KOPT-K1 (cell line): ENCODE measurements at regions not wholly inside any gene's neighbourhood (a gene's known extent, or its start where the extent isn't known, plus 50 kb on each side); places are given as distances from the start of the nearest gene placed in this dataset.
"Not testable (repeated sequence)": the region's sequence is repeated elsewhere in the genome, so short reads cannot be mapped to it uniquely, and the experiment has no call there.

ENCODE experiments used
- H3K27ac ChIP-seq: fragments of 200-600 bp; sonication (generic); 2 replicates; pipeline ENCODE4 v1.5.1; 2016; ENCODE audit warnings: antibody characterized with exemption, mild to moderate bottlenecking, low read depth, low read length; ENCODE audit not compliant: poor library complexity, severe bottlenecking
- H3K36me3 ChIP-seq: fragments of 200-600 bp; sonication (generic); 2 replicates; pipeline ENCODE4 v1.5.1; 2017; ENCODE audit warnings: antibody characterized with exemption, mild to moderate bottlenecking, low read length, moderate library complexity; ENCODE audit not compliant: insufficient read depth
- H3K9me3 ChIP-seq: fragments of 200-600 bp; sonication (generic); 2 replicates; pipeline ENCODE4 v1.5.1; 2017; ENCODE audit warnings: antibody characterized with exemption, low read length, mild to moderate bottlenecking; ENCODE audit not compliant: insufficient read depth, poor library complexity, severe bottlenecking

DNA sequence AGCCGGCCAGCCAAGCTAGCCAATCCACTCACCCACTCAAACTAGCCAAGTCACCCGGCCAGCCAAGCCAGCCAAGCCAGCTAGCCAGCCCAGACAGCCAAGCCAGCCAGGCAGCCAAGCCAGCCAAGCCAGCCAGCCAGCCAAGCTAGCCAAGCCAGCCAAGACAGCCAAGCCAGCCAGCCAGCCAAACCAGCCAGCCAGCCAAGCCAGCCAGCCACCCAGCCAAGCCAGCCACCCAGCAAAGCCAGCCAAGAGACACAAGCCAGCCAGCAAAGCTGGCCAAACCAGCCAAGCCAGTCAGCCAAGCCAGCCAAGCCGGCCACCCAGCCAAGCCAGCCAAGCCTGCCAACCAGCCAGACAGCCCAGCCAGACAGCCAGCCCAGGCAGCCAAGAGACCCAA, 322.2 kb upstream of the PLGLB2 start:
- H3K36me3 ChIP-seq, H3K27ac ChIP-seq, H3K9me3 ChIP-seq: not testable (repeated sequence)

DNA sequence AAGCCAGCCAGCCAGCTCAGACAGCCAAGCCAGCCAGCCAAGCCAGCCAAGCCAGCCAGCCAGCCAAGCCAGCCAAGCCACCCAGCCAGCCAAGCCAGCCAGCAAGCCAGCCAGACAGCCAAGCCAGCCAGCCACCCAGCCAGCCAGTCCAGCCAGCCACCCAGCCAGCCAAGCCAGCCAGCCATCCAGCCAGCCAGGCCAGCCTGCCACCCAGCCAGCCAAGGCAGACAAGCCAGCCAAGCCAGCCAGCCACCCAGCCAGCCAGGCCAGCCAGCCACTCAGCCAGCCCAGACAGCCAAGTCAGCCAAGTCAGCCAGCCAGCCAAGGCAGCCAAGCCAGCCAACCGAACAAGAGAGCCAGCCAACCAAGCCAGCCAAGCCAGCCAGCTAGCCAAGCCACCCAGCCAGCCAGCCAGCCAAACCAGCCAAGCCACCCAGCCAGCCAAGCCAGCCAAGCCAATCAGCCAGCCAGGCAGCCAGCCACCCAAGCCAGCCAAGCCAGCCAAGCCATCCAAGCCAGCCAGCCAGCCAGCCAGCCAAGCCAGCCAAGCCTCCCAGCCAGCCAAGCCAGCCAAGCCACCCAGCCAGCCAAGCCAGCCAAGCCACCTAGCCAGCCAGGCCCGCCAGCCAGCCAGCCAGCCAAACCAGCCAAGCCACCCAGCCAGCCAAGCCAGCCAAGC, 319.3 kb upstream of the PLGLB2 start:
- not testable (repeated sequence) for H3K27ac ChIP-seq, H3K36me3 ChIP-seq, H3K9me3 ChIP-seq

DNA sequence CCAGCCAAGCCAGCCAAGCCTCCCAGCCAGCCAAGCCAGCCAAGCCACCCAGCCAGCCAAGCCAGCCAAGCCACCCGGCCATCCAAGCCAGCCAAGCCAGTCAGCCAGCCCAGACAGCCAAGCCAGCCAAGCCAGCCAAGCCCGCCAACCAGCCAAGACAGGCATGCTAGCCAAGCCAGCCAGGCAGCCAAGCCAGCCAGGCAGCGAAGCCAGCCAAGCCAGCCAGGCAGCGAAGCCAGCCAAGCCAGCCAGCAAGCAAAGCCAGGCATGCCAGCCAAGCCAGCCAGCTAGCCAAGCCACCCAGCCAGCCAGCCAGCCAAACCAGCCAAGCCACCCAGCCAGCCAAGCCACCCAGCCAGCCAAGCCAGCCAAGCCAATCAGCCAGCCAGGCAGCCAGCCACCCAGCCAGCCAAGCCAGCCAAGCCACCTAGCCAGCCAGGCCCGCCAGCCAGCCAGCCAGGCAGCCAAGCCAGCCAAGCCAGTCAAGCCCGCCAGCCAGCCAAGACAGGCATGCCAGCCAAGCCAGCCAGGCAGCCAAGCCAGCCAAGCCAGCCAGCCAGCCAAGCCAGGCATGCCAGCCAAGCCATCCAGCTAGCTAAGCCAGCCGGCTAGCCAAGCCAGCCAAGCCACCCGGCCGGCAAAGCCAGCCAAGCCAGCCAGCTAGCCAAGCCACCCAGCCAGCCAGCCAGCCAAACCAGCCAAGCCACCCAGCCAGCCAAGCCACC, 318.5 kb upstream of the PLGLB2 start:
- H3K27ac ChIP-seq, H3K36me3 ChIP-seq, H3K9me3 ChIP-seq: not testable (repeated sequence)

DNA sequence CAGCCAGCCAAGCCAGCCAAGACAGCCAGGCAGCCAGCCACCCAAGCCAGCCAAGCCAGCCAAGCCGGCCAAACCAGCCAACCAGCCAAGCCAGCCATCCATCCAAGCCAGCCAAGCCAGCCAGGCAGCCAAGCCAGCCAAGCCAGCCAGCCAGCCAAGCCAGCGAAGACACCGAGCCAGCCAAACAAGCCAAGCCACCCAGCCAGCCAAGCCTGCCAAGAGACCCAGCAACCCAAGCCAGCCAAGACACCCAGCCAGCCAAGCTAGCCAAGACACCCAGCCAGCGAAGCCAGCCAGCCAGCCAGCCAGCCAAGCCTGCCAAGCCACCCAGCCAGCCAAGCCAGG, 318.0 kb upstream of the PLGLB2 start:
- H3K36me3 ChIP-seq, H3K9me3 ChIP-seq, H3K27ac ChIP-seq: not testable (repeated sequence)

DNA sequence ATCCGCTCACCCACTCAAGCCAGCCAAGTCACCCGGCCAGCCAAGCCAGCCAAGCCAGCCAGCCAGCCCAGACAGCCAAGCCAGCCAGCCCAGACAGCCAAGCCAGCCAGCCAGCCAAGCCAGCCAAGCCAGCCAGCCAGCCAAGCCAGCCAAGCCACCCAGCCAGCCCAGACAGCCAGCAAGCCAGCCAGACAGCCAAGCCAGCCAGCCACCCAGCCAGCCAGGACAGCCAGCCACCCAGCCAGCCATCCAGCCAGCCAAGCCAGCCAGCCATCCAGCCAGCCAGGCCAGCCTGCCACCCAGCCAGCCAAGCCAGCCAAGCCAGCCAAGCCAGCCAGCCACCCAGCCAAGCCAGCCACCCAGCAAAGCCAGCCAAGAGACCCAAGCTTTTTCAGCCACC, 316.8 kb upstream of the PLGLB2 start:
- not testable (repeated sequence) for H3K36me3 ChIP-seq, H3K9me3 ChIP-seq, H3K27ac ChIP-seq

DNA sequence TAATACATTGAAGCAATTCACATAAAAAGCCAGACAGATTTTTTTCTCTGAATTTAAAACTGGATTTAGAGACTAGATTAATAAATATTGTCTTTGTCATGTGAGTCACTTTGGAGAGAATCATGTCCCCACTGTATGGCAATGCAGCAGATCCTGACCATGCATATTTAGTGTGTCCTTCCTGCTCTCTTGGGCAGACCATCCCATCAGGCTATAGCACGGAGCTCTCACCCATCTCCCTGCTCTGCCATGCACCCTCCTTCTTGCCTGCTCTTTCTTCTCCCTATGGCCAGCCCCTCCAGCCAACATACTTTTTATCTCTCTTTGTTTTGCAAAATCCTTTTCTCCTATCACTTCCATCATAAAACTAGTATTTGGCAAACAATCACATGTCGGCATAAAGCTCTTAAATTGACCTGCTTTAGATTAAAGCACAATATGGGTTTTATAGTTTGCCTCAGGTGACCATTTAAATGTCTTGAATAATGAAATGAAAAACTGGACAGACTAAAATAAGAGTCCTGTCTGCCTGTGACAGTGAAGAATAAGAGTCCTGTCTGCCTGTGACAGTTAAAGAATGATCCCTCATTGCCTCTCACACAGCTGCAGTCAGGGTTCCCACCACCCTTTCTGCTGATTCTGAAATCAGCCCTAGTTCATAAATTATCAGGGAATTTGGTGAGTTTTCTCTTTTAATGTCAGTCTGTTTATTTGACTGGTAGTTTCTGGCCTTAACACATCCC, 315.0 kb upstream of the PLGLB2 start:
- H3K27ac ChIP-seq: not testable (repeated sequence)

DNA sequence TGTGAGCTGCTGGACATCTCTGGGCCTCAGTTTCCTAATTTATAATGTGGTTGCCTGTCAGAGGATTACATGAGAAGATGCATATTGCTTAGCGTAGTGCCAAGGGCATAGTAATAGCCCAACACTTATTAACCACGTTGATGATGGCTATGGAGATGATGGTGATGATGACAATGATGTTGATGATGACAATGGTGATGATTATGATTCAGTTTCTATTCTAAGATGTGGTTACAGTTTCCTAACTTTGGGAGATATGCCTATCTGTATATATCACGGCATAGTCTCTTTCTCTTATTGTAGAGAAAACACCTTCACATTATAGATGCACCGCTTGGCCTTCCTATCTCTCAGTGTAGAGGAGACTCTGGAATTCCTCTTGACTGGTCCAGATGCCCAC, 311.9 kb upstream of the PLGLB2 start:
- H3K9me3 ChIP-seq, H3K27ac ChIP-seq, H3K36me3 ChIP-seq: not testable (repeated sequence)

More for the DNA sequence above, 315.0 kb upstream of the PLGLB2 start:
- H3K9me3 ChIP-seq, H3K36me3 ChIP-seq: not testable (repeated sequence)

DNA sequence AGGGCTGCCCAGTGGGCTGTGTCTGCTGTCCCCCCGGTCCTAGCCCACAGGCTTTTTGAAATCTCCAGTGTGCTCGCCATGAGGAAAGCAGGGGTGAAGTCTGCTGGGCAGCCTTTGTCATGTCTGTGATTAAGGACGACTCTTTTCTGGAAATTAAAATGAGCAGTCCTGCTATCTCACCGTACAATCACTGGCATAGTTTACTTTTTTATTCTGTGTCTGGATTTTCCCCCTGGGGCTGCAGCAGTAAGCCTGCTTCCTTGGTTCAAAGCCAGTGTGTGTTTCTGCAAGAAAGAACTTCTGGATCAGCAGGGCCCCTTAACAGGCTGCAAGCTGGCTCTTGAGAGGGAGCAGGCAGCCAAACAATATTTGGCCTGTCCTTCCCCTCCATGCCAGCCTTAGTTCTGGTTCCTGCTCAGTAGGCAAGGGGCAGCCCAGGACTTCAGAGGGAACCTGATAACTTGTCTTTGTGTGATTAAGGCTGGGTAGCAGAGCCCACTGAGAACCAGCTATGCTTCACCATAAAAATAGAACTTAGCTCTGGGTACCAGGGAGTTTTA, 310.1 kb upstream of the PLGLB2 start:
- not testable (repeated sequence) for H3K9me3 ChIP-seq, H3K27ac ChIP-seq, H3K36me3 ChIP-seq

DNA sequence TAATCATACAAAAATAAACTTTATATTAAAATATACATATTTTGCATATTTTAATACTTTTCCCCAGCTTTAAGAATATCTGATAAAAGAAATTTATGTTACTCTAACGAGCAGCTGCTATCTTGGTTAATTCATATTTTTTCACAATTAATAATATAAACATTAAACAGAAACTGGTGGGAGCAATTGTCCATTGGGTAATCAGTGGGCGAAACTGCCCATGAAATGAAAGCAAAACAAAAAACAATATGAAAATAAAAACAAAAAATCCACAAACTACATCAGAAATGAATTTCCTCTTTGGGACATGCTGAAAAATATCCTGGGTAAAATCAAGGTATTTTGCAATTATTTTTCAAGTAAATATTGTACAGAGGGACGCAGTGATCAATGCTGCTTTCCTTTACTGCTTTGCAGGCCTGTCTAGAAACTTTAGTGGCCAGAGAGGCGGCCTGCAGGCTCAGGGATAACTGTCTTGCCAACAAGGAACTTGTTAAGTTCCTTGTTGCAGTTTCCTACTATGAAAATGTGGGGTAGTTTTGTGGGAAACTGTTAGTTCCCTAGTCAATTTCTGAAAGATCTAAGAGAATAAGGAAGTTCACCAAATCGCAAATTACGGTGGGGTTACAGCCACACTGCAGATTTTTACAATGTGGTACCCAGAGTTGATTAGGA, 309.0 kb upstream of the PLGLB2 start:
- not testable (repeated sequence) for H3K27ac ChIP-seq

DNA sequence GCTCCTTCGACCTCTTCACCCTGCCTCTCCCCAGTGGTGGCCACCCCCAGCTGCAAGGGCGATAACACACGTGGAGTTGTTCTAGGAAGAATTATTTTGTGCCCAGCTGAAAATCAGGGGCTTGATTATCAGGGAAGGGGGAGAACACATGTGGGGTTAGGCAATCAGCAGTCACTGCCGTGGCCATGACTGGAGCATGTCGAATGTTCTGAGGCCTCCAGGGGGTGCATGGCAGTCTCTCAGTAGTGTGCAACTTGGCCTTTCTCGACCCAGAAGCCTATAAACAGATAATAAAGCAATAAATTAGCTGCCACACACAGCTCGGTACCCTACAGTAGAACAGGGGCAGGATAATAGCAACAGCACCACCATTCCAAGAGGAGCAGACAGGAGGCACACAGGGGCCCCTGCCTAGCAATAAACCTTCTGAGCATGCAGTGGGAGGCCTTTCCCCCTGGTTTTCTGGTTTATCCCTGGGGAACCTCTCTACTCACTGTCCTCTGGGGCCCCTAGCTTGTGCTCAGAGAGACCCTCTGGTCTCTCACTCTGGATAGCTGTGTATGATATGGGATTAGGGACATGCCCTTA, 308.2 kb upstream of the PLGLB2 start:
- H3K36me3 ChIP-seq, H3K9me3 ChIP-seq, H3K27ac ChIP-seq: not testable (repeated sequence)

More for the DNA sequence above, 309.0 kb upstream of the PLGLB2 start:
- H3K9me3 ChIP-seq, H3K36me3 ChIP-seq: not testable (repeated sequence)

DNA sequence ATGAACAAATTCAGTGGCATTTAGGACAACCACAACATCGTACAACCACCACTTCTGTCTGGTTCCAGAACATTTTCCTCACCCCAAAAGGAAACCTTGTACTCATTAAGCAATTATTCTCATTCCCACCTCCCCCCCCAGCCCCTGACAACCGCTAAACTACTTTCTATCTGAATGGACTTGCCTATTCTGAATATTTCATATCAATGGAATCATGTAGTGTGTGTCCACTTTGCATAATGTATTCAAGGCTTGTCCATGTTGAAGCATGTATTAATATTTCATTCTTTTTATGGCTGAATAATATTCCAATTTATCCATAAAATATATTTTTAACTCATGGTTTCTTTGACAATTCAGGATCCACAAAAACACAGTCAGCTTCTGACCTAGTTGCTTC, 307.2 kb upstream of the PLGLB2 start:
- not testable (repeated sequence) for H3K36me3 ChIP-seq, H3K27ac ChIP-seq, H3K9me3 ChIP-seq

DNA sequence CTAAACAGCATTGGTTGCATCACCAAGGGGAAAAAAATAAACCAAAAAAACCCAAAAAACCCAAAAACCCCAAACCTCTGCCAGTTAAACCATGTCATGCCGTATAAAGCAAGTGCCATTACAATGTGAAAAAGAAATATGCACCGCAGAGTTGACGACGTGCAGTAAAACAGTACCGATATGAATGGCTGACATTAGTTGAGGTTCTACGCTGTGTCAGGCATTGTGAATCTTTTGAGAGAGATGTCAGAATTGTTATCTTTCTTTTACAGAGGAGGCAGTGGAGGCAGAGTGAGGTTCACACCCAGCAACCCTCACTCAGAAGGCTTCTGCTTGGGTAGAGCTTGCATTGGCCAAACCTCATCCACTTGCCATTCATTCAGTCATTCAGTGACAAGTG, 306.5 kb upstream of the PLGLB2 start:
- not testable (repeated sequence) for H3K36me3 ChIP-seq, H3K27ac ChIP-seq, H3K9me3 ChIP-seq

DNA sequence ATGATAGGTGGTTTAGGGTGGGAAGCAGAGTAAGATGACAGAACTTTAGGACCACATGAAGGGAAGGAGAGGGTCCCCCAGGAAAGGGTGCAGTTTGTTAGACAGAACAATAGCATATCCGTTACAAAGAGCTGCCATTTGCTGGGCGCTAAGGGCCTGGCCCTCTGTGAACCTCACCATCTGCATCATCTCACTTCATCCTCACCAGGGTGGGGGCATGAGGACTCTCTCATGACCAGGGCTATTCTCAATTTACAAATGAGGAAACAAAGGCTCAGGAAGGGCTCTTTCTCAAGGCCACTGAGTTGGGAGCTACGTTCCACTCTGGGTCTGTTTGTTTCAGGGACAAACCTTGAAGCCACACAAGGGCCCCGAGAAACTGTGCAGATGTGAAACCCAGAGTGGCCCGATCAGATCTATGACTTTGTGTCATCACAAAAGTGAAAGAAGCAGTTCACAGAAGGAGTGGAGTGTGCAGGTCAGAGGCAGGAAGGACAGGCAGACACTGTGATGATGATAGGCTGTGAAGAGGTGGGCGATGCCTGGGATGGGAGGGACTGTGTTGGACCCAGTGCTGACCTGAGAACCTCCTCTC, 304.8 kb upstream of the PLGLB2 start:
- not testable (repeated sequence) for H3K9me3 ChIP-seq, H3K36me3 ChIP-seq, H3K27ac ChIP-seq

DNA sequence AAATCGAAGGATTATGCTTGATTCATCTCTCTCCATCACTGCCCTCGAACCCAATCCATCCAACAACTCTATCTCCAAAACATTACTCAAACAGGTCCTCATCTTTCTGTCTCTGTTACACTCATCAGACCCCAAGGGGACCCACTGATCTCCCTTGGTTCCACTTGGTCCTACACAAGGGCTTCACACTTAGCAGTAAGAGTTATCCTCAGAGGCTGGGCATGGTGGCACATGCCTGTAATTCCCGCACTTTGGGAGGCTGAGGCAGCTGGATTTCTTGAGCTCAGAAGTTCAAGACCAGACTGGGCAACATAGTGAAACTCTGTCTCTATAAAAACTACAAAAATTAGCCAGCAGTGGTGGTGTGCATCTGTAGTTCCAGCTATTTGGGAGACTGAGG, 302.9 kb upstream of the PLGLB2 start:
- H3K9me3 ChIP-seq, H3K27ac ChIP-seq, H3K36me3 ChIP-seq: not testable (repeated sequence)
